MCF 10A (cell line): ENCODE measurements at regions not wholly inside any gene's neighbourhood (a gene's known extent, or its start where the extent isn't known, plus 50 kb on each side); places are given as distances from the start of the nearest gene placed in this dataset.
A peak's percentile ranks its signal among the peaks of the same experiment; 100 is the strongest.

Experiments
- BruUV-seq: library from RNA; stranded (reverse); fragments of 400-500 nt; replicated peaks from 2 replicates; lab custom pipeline; 2021; lab: Mats Ljungman, UMichigan
- CTCF ChIA-PET: fragments of 300-600 bp; sonication (Branson Sonifier 250); formaldehyde crosslinking; extraction: SDS; loops from one replicate; lab custom pipeline; 2021; ENCODE audit warnings: antibody characterized with exemption, inconsistent platforms; lab: Yijun Ruan, JAX
- POLR2A ChIA-PET: fragments of 300-600, 350-650 bp; sonication (Branson Sonifier 250); formaldehyde crosslinking; extraction: SDS; loops from one replicate; lab custom pipeline; 2020; ENCODE audit warnings: antibody characterized with exemption, inconsistent platforms; lab: Yijun Ruan, JAX
- DNase-seq: peaks from one replicate; pipeline ENCODE4 v3.0.0-alpha.2; 2018; ENCODE audit not compliant: unreplicated experiment
- H3K27ac Mint-ChIP-seq: one replicate; pipeline ENCODE4 v1.8.0; 2022; ENCODE audit warnings: mild to moderate bottlenecking, low read depth, mixed read lengths; ENCODE audit not compliant: unreplicated experiment
- H3K27me3 Mint-ChIP-seq: one replicate; pipeline ENCODE4 v1.8.0; 2022; ENCODE audit warnings: mixed read lengths; ENCODE audit not compliant: insufficient read depth, unreplicated experiment
- H3K36me3 Mint-ChIP-seq: one replicate; pipeline ENCODE4 v1.8.0; 2022; ENCODE audit warnings: mild to moderate bottlenecking, moderate library complexity, mixed read lengths; ENCODE audit not compliant: insufficient read depth, unreplicated experiment
- H3K4me1 Mint-ChIP-seq: one replicate; pipeline ENCODE4 v1.8.0; 2022; ENCODE audit warnings: mixed read lengths; ENCODE audit not compliant: insufficient read depth, unreplicated experiment
- H3K4me3 Mint-ChIP-seq: one replicate; pipeline ENCODE4 v1.8.0; 2022; ENCODE audit warnings: mild to moderate bottlenecking, moderate library complexity, mixed read lengths; ENCODE audit not compliant: unreplicated experiment
- H3K9me3 Mint-ChIP-seq: one replicate; pipeline ENCODE4 v1.8.0; 2022; ENCODE audit warnings: mixed read lengths; ENCODE audit not compliant: unreplicated experiment
- CTCF ChIP-seq: fragments of 200-600 bp; IDR thresholded peaks from one replicate; pipeline ENCODE4 v1.8.0; 2022; ENCODE audit warnings: antibody characterized with exemption, mild to moderate bottlenecking; ENCODE audit not compliant: unreplicated experiment
- intact Hi-C: fragments of 100-400 bp; cut with micrococcal nuclease; formaldehyde crosslinking; loops from 2 replicates; pipeline ENCODE4 v1.14.1; 2022

DNA sequence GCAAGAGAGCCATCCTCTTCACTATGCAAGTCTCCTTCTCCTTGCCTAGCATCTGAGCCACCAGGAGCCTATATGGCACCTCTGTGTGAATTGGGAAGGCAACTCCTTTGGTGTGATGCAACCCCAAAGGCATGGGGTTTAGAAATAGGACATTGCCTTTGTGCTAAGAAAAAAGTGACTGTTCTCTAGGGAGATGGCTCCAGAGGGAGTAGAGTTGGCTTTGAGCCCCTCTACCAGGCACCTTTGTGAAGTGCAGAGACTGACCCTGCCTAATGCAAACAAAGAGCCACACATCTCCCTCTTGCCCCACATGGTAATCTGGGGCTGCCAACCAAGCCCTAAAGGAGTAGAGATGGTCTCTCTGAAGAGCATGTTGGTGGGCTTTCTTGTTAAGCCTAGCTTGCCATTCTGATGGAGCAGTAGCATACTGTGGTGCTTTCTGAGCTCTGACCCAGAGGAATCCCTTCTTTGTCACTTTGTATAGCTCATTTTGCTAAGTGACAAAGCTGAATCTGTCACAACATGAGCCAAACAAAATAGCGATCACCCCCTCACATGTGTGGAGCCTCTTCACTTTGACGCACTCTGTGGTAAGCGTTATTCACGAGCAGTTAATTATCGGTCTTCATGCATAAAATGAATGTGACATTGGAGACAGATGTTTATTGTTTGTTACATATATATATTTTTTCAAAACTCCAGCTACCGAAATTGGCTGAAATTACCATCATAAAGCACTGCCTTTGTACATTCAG lies 74.4 kb downstream of the RWDD3 start:
- Mint-ChIP-seq H3K4me1 (no peaks in the 10 kb centered on the region), H3K27me3 (peaks cover 31% of the 10 kb centered on the region), H3K9me3 (no peaks in the 10 kb centered on the region), H3K27ac (no peak overlapping the region), H3K36me3 (no peaks in the 10 kb centered on the region), H3K4me3 (no peak overlapping the region)
- BruUV-seq = no TSS peak
- intact Hi-C loops = loop anchor here (10.0 kb wide), 1 partner anchor 926 kb away; no protein-coding TSS in a partner anchor
- POLR2A ChIA-PET = no interaction called here
- TF ChIP-seq CTCF = no peak
- DNase-seq = no peak
- CTCF ChIA-PET = interaction anchor here (0.6 to 1.7 kb wide), 12 partner anchors 14 to 1647 kb away, joined by 3 to 6 read pairs (median 4); no protein-coding TSS in a partner anchor

DNA sequence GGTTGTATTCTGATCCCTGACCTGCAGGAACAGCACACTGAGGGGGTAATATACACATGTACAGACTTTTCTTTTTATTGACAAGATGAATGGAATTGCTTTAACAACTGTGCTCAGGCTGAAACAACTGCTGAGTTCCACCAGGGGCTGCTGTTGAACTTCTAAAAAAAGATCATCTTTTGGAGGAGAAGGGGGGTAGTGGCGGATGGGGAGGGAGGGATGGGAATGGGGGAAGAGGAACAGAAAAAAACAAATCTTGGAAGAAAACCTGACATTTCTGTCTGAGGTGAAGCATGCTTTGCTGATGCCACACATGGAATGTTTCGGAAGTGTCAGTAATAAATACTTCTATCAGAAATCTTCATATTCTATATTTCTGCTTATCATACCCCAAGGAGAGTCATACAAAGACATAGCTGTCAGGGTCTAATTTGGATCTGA lies 75.0 kb downstream of the RWDD3 start:
- H3K9me3 Mint-ChIP-seq = no peaks in the 10 kb centered on the region
- no peaks in the 10 kb centered on the region for H3K4me1 Mint-ChIP-seq
- intact Hi-C loops = loop anchor here (10.0 kb wide), 1 partner anchor 926 kb away; no protein-coding TSS in a partner anchor
- H3K27ac Mint-ChIP-seq = no peak overlapping the region
- peaks cover 31% of the 10 kb centered on the region for H3K27me3 Mint-ChIP-seq
- ChIA-PET CTCF (interaction anchor here (0.6 to 1.7 kb wide), 14 partner anchors 8 to 1647 kb away, joined by 3 to 6 read pairs (median 3); no protein-coding TSS in a partner anchor), POLR2A (no interaction called here)
- no TSS peak for BruUV-seq
- DNase-seq = peak; percentile 47
- peak; percentile 58 for TF ChIP-seq CTCF
- H3K4me3 Mint-ChIP-seq = no peak overlapping the region
- H3K36me3 Mint-ChIP-seq = no peaks in the 10 kb centered on the region

DNA sequence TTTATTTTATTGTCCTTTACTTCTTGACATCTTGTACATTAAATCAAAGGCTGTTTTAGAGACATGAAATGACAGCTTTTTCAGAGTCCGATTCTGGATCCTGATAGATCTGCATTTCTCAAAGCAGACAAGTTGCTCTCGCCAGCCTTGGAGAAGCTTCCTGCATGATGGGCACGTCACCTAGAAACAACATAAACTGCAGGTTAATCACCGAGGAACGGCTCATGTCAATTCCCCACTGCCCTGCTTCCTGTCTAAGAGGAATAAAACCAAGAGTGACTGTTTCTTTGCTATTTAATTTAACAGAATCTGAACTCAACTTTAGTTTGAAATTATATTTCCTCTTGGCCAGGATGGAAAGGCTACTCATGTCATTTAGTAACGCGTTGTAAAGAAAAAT lies 77.0 kb downstream of the RWDD3 start:
- Mint-ChIP-seq H3K27me3 (peaks cover 31% of the 10 kb centered on the region), H3K4me3 (no peak overlapping the region), H3K9me3 (no peaks in the 10 kb centered on the region), H3K36me3 (no peaks in the 10 kb centered on the region), H3K27ac (no peak overlapping the region), H3K4me1 (no peaks in the 10 kb centered on the region)
- no peak for DNase-seq
- intact Hi-C loops = no loop called here
- no TSS peak for BruUV-seq
- TF ChIP-seq CTCF = no peak
- ChIA-PET CTCF (no interaction called here), POLR2A (no interaction called here)

DNA sequence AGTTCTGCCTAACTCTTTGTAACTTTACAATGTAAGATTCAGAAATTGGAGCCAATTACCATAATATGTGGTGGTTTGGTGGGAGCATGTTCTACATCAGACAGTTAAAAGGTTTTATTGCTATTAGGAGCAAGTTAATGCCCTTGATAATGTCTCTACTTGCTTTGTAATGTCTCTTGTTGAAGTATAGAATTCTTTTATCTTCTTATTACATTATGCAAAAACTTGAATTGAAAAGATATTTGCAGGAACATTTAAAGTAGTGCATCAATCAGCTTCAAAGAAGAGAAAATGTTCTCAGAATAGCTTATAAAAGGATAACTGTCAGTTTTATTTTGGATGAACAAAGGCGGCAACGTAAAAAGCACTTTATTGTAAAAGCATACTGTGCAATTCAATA lies 77.8 kb downstream of the RWDD3 start:
- Mint-ChIP-seq H3K4me1 (no peaks in the 10 kb centered on the region), H3K36me3 (no peaks in the 10 kb centered on the region), H3K9me3 (no peaks in the 10 kb centered on the region), H3K27me3 (peaks cover 28% of the 10 kb centered on the region), H3K4me3 (no peak overlapping the region), H3K27ac (no peak overlapping the region)
- ChIA-PET POLR2A (no interaction called here), CTCF (interaction anchor here (0.6 kb wide), 2 partner anchors 89 to 408 kb away, joined by 3 read pairs; no protein-coding TSS in a partner anchor)
- no TSS peak for BruUV-seq
- no peak for DNase-seq
- intact Hi-C loops = no loop called here
- no peak for TF ChIP-seq CTCF
